Large intestine (tissue), 3 donors: ENCODE measurements at regions not wholly inside any gene's neighbourhood (a gene's known extent, or its start where the extent isn't known, plus 50 kb on each side); places are given as distances from the start of the nearest gene placed in this dataset.
"Not testable (repeated sequence)": the region's sequence is repeated elsewhere in the genome, so short reads cannot be mapped to it uniquely, and the experiment has no call there.

Experiments
- DNase-seq, 2 donors: peaks; one replicate each; pipeline versions ENCODE4 v3.0.0 to v3.0.0-alpha.2; 2013
- H3K27ac ChIP-seq: one replicate; pipeline ENCODE4 v1.5.1; 2013; ENCODE audit warnings: low read length
- H3K27me3 ChIP-seq: 2 replicates; pipeline ENCODE4 v1.6.1; 2013; ENCODE audit warnings: low read length; ENCODE audit not compliant: control insufficient read depth, insufficient read depth
- H3K36me3 ChIP-seq: 2 replicates; pipeline ENCODE4 v1.6.1; 2013; ENCODE audit warnings: low read length; ENCODE audit not compliant: control insufficient read depth, insufficient read depth
- H3K4me1 ChIP-seq: one replicate; pipeline ENCODE4 v1.6.1; 2013; ENCODE audit warnings: low read length; ENCODE audit not compliant: control insufficient read depth, insufficient read depth
- H3K4me3 ChIP-seq: one replicate; pipeline ENCODE4 v1.5.1; 2013; ENCODE audit warnings: low read length
- H3K9me3 ChIP-seq: one replicate; pipeline ENCODE4 v1.6.1; 2013; ENCODE audit warnings: mild to moderate bottlenecking, low read depth, low read length, moderate library complexity; ENCODE audit not compliant: control insufficient read depth
- WGBS: methylation state at CpG from one replicate; pipeline ENCODE4 v1.1.5; 2013; ENCODE audit warnings: low lambda C conversion rate; ENCODE audit not compliant: insufficient coverage; 5-methylcytosine and 5-hydroxymethylcytosine counted together

GRCh38 chrX:101823236-101823635 lies 108.6 kb downstream of the ZMAT1 start:
- H3K4me3 ChIP-seq: no peak overlapping the region
- no peak overlapping the region for H3K27ac ChIP-seq
- no peaks in the 10 kb centered on the region for H3K9me3 ChIP-seq
- no peaks in the 10 kb centered on the region for H3K4me1 ChIP-seq
- no peaks in the 10 kb centered on the region for H3K36me3 ChIP-seq
- no peak for DNase-seq
- no peaks in the 10 kb centered on the region for H3K27me3 ChIP-seq
- no CpG with 5 or more reads among the region's 2 CpGs for WGBS

DNA sequence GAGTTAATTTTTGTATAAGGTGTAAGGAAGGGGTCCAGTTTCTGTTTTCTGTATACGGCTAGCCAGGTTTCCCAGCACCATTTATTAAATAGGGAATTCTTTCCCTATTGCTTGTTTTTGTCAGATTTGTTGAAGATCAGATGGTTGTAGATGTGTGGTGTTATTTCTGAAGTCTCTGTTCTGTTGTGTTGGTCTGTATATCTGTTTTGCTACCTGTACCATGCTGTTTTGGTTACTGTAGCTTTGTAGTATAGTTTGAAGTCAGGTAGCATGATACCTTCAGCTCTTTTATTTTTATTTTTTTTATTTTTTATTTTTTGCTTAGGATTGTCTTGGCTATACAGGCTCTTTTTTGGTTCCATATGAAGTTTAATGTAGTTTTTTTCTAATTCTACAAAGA lies 114.1 kb downstream of the ZMAT1 start:
- DNase-seq, H3K27ac ChIP-seq, H3K4me3 ChIP-seq, H3K4me1 ChIP-seq, H3K36me3 ChIP-seq, H3K9me3 ChIP-seq, H3K27me3 ChIP-seq: not testable (repeated sequence)
- no CpG with 5 or more reads among the region's 1 CpG for WGBS

DNA sequence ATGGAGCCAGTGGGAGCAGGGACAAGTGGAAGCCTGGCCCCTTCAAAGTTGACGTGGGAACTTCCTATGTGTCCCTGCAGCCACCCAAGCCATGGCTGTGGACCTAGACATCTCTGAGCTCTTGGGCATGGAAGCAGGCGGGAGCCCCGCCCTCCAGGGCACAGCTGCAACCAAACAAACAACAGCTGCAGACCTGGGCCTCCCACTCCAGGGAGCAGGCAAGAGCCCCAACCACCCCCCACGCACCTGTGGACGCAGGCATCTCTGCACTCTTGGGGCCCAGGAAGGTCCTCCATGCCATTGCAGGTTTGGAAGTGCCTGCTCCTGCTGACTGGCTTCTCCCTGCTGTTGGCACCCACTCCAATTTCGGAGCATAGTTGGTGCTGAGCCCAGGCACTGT lies 118.6 kb downstream of the ZMAT1 start:
- no CpG with 5 or more reads among the region's 6 CpGs for WGBS
- H3K27me3 ChIP-seq: no peaks in the 10 kb centered on the region
- no peak overlapping the region for H3K4me3 ChIP-seq
- no peak for DNase-seq
- no peaks in the 10 kb centered on the region for H3K36me3 ChIP-seq
- H3K4me1 ChIP-seq: no peaks in the 10 kb centered on the region
- H3K27ac ChIP-seq: no peak overlapping the region
- no peaks in the 10 kb centered on the region for H3K9me3 ChIP-seq

DNA sequence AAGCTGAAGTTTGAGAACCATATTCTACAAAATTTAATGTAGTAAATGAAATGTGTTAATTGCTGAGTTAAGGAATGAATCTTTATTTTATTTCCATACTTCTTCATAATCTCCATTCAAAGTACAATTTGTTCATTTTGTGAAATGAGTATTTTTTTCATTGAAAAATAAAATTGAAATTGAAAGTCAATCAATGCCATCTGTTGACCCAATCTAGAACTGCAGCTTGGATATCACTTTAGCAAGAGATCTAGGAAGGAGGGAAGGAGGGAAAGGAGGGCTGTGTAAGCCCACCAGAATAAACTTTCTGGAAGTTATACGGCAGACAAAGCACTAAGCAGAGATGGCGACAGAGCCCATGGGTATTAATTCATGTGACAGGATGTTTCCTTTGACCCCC lies 128.4 kb downstream of the ZMAT1 start:
- Histone ChIP-seq H3K36me3 (no peaks in the 10 kb centered on the region), H3K27me3 (no peaks in the 10 kb centered on the region), H3K4me3 (no peak overlapping the region), H3K27ac (no peak overlapping the region), H3K4me1 (no peaks in the 10 kb centered on the region), H3K9me3 (no peaks in the 10 kb centered on the region)
- no CpG with 5 or more reads among the region's 2 CpGs for WGBS
- no peak for DNase-seq

DNA sequence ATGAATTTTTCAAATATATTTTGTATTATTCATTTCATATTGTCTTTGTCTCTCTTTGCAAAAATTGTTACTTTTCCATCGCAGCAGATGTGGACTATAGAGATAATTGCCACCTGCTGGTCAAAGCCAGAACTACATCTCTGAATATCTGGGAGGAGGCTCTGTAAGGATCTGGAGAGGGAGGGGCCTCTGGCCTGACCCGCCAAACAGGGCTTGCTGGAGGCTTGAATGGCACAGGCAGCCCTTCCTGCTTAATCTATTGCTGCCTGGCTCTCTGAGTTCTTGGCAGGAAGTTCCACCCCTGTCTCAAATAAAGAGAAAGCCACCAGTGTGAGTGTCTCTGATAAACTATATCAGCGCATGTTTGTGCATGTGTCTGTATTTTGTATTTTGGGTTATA lies 132.4 kb downstream of the ZMAT1 start:
- no CpG with 5 or more reads among the region's 3 CpGs for WGBS
- H3K27me3 ChIP-seq: no peaks in the 10 kb centered on the region
- no peak overlapping the region for H3K4me3 ChIP-seq

DNA sequence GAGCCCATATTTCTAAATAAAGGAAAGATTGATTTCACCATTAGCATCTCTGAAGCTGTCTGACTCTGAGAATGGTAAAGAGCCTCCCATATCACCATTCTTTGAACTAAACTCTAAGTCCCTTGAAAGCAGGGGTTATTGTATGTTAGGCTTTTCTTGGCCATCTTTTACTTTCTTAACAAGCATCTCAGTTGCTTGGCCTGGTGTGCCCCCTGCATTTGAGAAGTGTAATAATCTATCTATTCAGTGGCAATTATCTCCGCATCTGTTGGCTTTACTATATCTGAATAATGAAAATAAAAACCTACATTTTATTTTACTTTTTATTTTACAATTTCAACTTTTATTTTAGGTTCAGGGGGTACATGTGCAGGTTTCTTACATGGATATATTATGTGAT lies 128.3 kb upstream of the ARMCX2 start:
- no peaks in the 10 kb centered on the region for H3K9me3 ChIP-seq
- H3K27me3 ChIP-seq: no peaks in the 10 kb centered on the region
- DNase-seq: no peak
- H3K4me3 ChIP-seq: no peak overlapping the region
- H3K36me3 ChIP-seq: no peaks in the 10 kb centered on the region
- WGBS: no CpG with 5 or more reads among the region's 1 CpG
- no peak overlapping the region for H3K27ac ChIP-seq
- H3K4me1 ChIP-seq: no peaks in the 10 kb centered on the region

More for the DNA sequence above, 132.4 kb downstream of the ZMAT1 start:
- no peaks in the 10 kb centered on the region for H3K36me3 ChIP-seq
- no peaks in the 10 kb centered on the region for H3K9me3 ChIP-seq
- H3K27ac ChIP-seq: no peak overlapping the region
- H3K4me1 ChIP-seq: no peaks in the 10 kb centered on the region
- peak; percentile 67 to 71 for DNase-seq

GRCh38 chrX:101785142-101785541 lies 125.5 kb upstream of the ARMCX2 start:
- H3K36me3 ChIP-seq: no peaks in the 10 kb centered on the region
- H3K9me3 ChIP-seq: no peaks in the 10 kb centered on the region
- no peak overlapping the region for H3K27ac ChIP-seq
- no CpG with 5 or more reads among the region's 1 CpG for WGBS
- DNase-seq: no peak
- H3K4me3 ChIP-seq: no peak overlapping the region
- H3K4me1 ChIP-seq: no peaks in the 10 kb centered on the region
- no peaks in the 10 kb centered on the region for H3K27me3 ChIP-seq

DNA sequence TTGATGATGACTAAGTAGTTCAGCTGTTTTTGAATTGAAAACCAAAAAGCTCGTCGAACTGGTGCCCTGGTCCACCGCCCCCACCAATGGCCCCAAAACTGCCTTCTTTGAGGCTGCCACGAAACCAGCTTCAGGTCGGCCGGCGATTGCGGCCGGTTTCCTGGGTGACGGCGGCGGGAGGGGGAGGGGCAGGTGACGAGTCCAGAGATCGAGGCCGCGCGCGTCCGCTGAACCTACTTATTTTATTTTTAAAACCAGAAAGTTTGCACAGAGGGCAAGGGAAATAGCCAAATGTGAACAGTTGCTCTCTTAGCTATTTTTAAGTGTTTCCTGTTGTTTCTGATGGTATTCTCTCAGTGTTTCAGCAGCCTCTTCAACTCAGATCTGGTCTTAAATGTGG lies 120.8 kb upstream of the ARMCX2 start:
- H3K36me3 ChIP-seq, H3K27me3 ChIP-seq, H3K9me3 ChIP-seq, H3K4me3 ChIP-seq, H3K27ac ChIP-seq, DNase-seq, H3K4me1 ChIP-seq: not testable (repeated sequence)
- no CpG with 5 or more reads among the region's 19 CpGs for WGBS

DNA sequence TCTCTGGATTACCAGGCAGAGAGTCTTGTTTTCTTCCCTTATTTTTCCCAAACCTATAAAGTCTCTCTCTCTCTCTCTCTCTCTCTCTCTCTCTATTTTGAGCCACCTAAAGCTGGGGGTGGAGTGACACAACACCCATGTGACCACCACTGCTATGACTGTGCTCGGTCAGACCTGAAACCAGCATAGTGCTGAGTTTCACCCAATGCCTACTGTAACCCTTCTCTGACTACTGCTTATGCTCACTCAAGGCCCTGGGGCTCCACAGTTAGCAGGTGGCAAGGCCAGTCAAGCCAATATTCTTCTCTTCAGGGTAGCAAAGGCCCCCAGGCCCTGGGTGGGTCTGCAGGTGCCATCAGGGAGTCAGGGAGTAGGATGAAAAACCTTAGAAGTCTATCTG lies 114.7 kb upstream of the ARMCX2 start:
- no peaks in the 10 kb centered on the region for H3K27me3 ChIP-seq
- no peak overlapping the region for H3K27ac ChIP-seq
- no peaks in the 10 kb centered on the region for H3K4me1 ChIP-seq
- no peaks in the 10 kb centered on the region for H3K36me3 ChIP-seq
- H3K4me3 ChIP-seq: no peak overlapping the region
- no peaks in the 10 kb centered on the region for H3K9me3 ChIP-seq
- DNase-seq: no peak
- no CpG with 5 or more reads among the region's 1 CpG for WGBS

- WGBS: 20% methylated on average over 1 of the region's 4 CpGs
- no peak for DNase-seq
- Histone ChIP-seq H3K36me3 (no peaks in the 10 kb centered on the region), H3K4me3 (no peak overlapping the region), H3K27ac (no peak overlapping the region), H3K27me3 (no peaks in the 10 kb centered on the region), H3K4me1 (no peaks in the 10 kb centered on the region), H3K9me3 (no peaks in the 10 kb centered on the region)
These were observed 104.9 kb upstream of the ARMCX2 start for GRCh38 chrX:101764538-101764937.

DNA sequence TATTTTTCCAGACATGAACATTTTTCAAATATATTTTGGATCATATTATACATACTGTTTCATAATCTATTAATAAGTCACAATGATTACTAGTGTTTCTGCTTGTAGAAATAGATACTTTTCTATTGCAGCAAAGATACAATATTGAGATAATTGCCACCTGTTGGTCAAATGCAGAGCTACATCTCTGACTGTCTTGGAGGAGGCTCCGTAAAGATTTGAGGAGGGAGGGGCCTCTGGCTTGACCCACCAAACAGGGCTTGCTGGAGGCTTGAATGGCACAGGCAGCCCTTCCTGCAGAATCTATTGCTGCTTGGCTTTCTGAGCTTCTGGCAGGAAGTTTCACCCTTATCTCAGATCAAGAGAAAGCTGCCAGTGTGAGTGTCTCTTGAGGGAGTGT lies 99.3 kb upstream of the ARMCX2 start:
- Histone ChIP-seq H3K4me3 (no peak overlapping the region), H3K27me3 (no peaks in the 10 kb centered on the region), H3K4me1 (no peaks in the 10 kb centered on the region), H3K36me3 (no peaks in the 10 kb centered on the region), H3K9me3 (no peaks in the 10 kb centered on the region), H3K27ac (no peak overlapping the region)
- peak; percentile 6 to 9 for DNase-seq
- no CpG with 5 or more reads among the region's 1 CpG for WGBS
